Lower leg skin (tissue), 4 donors: ENCODE measurements at regions not wholly inside any gene's neighbourhood (a gene's known extent, or its start where the extent isn't known, plus 50 kb on each side); places are given as distances from the start of the nearest gene placed in this dataset.

Source experiments
- DNase-seq, 2 donors: peaks; one replicate each; pipeline ENCODE4 v3.0.0-alpha.2; 2019; ENCODE audit warnings: low spot score in 2 of 2
- H3K4me3 ChIP-seq: fragments of 200-600 bp; sonication (generic); 2 replicates; pipeline ENCODE4 v1.5.1; 2017; ENCODE audit warnings: mild to moderate bottlenecking, low read depth; ENCODE audit not compliant: poor library complexity, severe bottlenecking
- POLR2A ChIP-seq, 2 donors: fragments of 450-650 bp; IDR thresholded peaks; one replicate each; pipeline ENCODE4 v1.6.1; 2016 to 2017; ENCODE audit warnings: antibody characterized with exemption in 2 of 2, mild to moderate bottlenecking in 1 of 2, moderate library complexity in 1 of 2
- WGBS, 2 donors: methylation state at CpG; one replicate each; pipeline ENCODE4 v1.1.5; 2018; 5-methylcytosine and 5-hydroxymethylcytosine counted together
- intact Hi-C: fragments of 100-400 bp; cut with DNase I; formaldehyde crosslinking; loops from one replicate; pipeline ENCODE4 v1.15.0; 2023; ENCODE audit warnings: low total_unique reads
- TF ChIP-seq, protein P1 (sequence below), 3 donors: fragments of 450-650 bp; IDR thresholded peaks; one replicate each; pipeline ENCODE4 v1.5.1; 2016; ENCODE audit warnings: antibody characterized with exemption in 3 of 3, mild to moderate bottlenecking in 3 of 3, moderate library complexity in 2 of 3

DNA sequence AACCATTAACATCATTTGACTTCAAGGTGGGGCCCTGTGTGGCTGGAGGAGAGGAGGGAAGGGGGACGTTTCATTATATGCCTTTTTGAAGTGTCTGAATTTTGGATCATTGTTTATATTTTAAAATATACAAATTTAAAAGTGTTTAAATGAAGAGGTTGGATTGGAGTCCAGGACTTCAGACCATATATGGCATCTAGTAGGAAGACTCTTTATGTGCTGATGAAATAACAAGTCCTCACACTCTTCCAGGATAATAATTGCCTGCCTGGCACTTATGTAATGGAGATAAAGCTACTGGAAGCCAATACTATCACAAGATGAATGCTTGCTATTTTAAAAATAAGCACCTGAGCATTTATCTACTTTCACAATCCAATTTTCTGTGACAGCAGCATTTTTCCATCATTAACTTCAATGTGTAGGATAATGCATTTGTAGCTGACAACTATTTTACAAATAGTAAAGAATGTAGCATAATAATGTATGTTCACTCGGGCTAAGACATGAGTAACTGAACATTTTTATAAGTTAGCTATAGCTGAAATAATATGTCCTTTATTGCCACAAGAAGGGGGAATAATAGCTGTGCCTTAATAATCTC, 188.4 kb downstream of the MTCL1 start:
- 87 to 89% methylated on average over 2 of the region's 2 CpGs for WGBS, 2 donors
- intact Hi-C loops = loop anchor here (10.0 kb wide), 1 partner anchor 69 kb away; no protein-coding TSS in a partner anchor
- no peak for DNase-seq

DNA sequence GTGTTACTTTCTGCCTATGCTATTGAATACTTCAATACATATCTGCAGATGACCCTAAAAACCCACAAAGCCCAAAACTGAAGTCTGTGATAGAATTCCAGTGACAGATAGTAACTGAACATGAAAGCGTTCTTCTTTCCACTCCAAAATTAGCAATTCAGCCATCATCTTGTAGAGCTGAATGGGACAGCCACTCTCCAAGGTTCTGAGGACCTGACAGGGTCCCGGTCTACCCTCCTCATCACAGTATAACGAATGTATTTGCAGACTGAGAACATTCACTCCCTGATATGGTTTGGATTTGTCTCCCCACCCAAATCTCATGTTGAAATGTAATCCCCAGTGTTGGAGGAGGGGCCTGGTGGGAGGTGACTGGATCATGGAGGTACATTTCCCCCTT, 189.5 kb downstream of the MTCL1 start:
- intact Hi-C loops = loop anchor here (10.0 kb wide), 1 partner anchor 70 kb away; no protein-coding TSS in a partner anchor
- no peak overlapping the region for H3K4me3 ChIP-seq
- 89 to 90% methylated on average over 3 of the region's 3 CpGs for WGBS, 2 donors
- TF ChIP-seq, protein P1, sequence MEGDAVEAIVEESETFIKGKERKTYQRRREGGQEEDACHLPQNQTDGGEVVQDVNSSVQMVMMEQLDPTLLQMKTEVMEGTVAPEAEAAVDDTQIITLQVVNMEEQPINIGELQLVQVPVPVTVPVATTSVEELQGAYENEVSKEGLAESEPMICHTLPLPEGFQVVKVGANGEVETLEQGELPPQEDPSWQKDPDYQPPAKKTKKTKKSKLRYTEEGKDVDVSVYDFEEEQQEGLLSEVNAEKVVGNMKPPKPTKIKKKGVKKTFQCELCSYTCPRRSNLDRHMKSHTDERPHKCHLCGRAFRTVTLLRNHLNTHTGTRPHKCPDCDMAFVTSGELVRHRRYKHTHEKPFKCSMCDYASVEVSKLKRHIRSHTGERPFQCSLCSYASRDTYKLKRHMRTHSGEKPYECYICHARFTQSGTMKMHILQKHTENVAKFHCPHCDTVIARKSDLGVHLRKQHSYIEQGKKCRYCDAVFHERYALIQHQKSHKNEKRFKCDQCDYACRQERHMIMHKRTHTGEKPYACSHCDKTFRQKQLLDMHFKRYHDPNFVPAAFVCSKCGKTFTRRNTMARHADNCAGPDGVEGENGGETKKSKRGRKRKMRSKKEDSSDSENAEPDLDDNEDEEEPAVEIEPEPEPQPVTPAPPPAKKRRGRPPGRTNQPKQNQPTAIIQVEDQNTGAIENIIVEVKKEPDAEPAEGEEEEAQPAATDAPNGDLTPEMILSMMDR (IDR thresholded peaks at IDR 0.05) = no peak
- TF ChIP-seq POLR2A (IDR thresholded peaks at IDR 0.05) = no peak
- DNase-seq = no peak

More for the DNA sequence above, 188.4 kb downstream of the MTCL1 start:
- TF ChIP-seq, protein P1 (IDR thresholded peaks at IDR 0.05) = no peak
- TF ChIP-seq POLR2A (IDR thresholded peaks at IDR 0.05) = no peak
- no peak overlapping the region for H3K4me3 ChIP-seq

DNA sequence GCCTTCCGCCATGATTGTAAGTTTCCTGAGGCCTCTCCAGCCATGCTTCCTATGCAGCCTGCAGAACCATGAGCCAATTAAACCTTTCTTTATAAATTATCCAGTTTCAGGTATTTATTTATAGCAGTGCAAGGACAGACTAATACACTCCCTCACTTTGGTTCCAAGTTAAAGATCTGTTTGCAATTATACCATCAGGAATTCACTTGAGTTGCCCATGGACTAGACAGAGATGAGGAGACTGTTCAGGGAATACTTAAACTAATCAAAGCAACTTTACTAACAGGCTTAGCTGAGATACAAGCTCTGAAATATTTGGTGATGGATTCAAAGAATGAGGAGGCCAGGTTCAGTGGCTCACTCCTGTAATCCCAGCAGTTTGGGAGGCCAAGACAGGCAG, 190.0 kb downstream of the MTCL1 start:
- intact Hi-C loops = loop anchor here (10.0 kb wide), 1 partner anchor 71 kb away; no protein-coding TSS in a partner anchor
- no peak for DNase-seq
- TF ChIP-seq POLR2A (IDR thresholded peaks at IDR 0.05) = no peak
- TF ChIP-seq, protein P1 (IDR thresholded peaks at IDR 0.05) = no peak
- 94 to 97% methylated on average over 1 of the region's 1 CpG for WGBS, 2 donors
- H3K4me3 ChIP-seq = no peak overlapping the region

DNA sequence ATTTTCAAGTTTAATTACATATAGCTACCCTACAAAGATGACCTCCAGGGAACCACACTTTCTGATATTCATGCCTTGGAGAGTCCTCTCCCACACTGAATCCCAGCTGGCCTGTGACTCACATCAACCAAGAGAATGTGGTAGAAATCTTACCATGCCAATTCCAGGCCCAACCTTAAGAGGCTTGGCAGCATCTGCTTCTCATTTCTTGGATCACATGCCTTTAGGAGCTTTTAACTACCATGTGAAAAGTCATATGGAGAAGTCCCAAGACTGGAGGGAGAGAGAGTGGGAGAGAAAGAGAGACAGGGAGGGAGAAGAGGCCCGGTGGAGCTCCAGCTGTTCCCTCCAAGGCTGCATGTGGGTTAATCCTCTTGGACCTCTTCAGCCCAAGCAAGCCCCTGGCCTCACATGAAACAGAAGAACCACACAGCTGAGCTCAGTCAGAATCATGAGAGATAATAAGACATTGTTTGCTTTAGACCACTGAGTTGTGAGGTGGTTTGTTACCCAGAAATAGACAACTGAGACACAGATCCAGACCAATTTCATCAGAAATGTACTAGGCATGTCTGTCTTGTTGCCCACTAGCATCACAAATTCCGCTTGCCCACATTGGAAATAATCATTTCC, 190.7 kb downstream of the MTCL1 start:
- WGBS, 2 donors = 50 to 60% methylated on average over 2 of the region's 2 CpGs
- peak in 1 of 2 donors; percentile 39 for DNase-seq
- no peak overlapping the region for H3K4me3 ChIP-seq
- TF ChIP-seq, protein P1 (IDR thresholded peaks at IDR 0.05) = no peak
- TF ChIP-seq POLR2A (IDR thresholded peaks at IDR 0.05) = no peak
- intact Hi-C loops = loop anchor here (10.0 kb wide), 1 partner anchor 71 kb away; no protein-coding TSS in a partner anchor

DNA sequence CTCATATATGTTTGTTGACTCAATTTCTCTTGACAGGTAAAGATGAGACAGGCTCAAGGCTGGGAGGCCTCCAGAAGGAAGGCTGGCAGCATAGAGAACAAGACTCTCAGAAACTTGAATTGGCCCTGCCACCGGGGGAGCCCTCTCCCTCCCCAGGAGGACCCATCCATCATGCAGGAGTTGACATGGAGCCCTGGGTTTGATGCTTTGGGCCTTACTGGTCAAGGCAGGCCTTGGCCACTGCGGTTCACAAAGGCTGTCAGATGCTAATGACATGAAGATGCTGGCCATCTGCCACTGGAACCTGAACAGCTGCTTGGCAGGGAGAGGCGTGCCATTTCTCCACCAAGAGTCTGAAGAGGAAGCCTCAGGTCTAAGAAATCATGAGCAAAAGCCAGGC, 193.6 kb downstream of the MTCL1 start:
- no peak for TF ChIP-seq POLR2A (IDR thresholded peaks at IDR 0.05)
- TF ChIP-seq, protein P1 (IDR thresholded peaks at IDR 0.05) = no peak
- DNase-seq = no peak
- intact Hi-C loops = loop anchor here (10.0 kb wide), 1 partner anchor 74 kb away; no protein-coding TSS in a partner anchor
- 55 to 61% methylated on average over 3 of the region's 3 CpGs for WGBS, 2 donors
- no peak overlapping the region for H3K4me3 ChIP-seq
